A673 (cell line): ENCODE measurements at regions not wholly inside any gene's neighbourhood (a gene's known extent, or its start where the extent isn't known, plus 50 kb on each side); places are given as distances from the start of the nearest gene placed in this dataset.

Source experiments
- CTCF ChIP-seq: fragments of 300-800, 200-600 bp; sonication (generic); conservative IDR thresholded peaks from 2 replicates; pipeline ENCODE4 v1.5.1; 2017; ENCODE audit warnings: low read depth, mild to moderate bottlenecking, antibody characterized with exemption, low read length, moderate library complexity, mixed read lengths
- EZH2 ChIP-seq: fragments of 200-600 bp; sonication (generic); IDR thresholded peaks from 2 replicates; pipeline ENCODE4 v1.6.1; 2017; ENCODE audit warnings: borderline replicate concordance, low read depth, mild to moderate bottlenecking, mixed read lengths, antibody characterized with exemption, low read length; ENCODE audit not compliant: poor library complexity, severe bottlenecking

GRCh38 chr7:22578007-22578733, 78.2 kb upstream of the STEAP1B start:
- TF ChIP-seq CTCF (no peak), EZH2 (no peak)
